A673 (cell line): ENCODE measurements at regions not wholly inside any gene's neighbourhood (a gene's known extent, or its start where the extent isn't known, plus 50 kb on each side); places are given as distances from the start of the nearest gene placed in this dataset.

Experiments used
- CTCF ChIP-seq: fragments of 300-800, 200-600 bp; sonication (generic); conservative IDR thresholded peaks from 2 replicates; pipeline ENCODE4 v1.5.1; 2017; ENCODE audit warnings: low read depth, mild to moderate bottlenecking, antibody characterized with exemption, low read length, moderate library complexity, mixed read lengths
- EZH2 ChIP-seq: fragments of 200-600 bp; sonication (generic); IDR thresholded peaks from 2 replicates; pipeline ENCODE4 v1.6.1; 2017; ENCODE audit warnings: borderline replicate concordance, low read depth, mild to moderate bottlenecking, mixed read lengths, antibody characterized with exemption, low read length; ENCODE audit not compliant: poor library complexity, severe bottlenecking

DNA sequence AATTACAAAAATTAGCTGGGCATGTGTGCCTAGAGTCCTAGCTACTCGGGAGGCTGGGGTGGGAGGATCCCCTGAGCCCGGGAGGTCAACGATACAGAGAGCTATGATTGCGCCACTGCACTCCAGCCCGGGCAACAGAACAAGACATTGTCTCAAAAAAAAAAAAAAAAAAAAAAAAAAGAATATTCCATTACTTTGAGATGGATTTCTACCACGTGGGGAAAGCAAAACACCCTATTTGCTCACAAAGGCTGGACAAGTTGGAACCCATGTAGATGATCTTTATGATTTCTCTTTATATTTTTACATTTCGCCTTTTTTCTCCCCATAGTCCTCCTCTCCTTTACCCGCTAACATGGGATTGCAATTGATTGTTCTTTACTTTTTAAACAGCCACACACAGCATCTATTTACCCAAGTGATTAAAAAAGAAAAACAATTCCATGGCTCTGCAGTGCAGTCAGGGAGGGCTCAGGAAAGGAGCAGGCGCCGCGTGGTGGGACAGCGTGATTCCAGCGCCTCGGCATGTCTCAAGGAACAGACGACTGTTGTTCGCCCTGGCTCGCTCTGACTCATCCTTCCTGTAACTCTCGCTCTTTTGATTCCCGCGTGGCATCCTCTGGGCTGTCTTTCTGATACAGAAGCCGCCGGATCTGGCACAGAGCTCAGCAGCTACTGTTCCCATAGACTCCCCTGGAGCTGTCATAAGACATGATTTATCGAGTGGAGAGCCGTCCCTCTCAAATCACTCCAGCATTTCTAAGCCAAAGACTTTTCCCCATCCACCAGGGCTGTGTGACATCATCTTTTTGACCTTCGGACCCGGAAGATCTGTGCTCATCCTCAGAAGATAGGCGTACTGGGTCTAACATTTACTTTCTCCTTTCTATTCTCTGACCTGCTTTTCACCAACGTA, 230.4 kb upstream of the AGAP1 start:
- 0 out of 2 replicates have a peak, but pooled peaks have one; percentile 13 for TF ChIP-seq CTCF
- TF ChIP-seq EZH2 = no peak
